ENCODE measurements at regions not wholly inside any gene's neighbourhood (a gene's known extent, or its start where the extent isn't known, plus 50 kb on each side); places are given as distances from the start of the nearest gene placed in this dataset.

- no peak for TF ChIP-seq CTCF (IDR thresholded peaks at IDR 0.05)
- TF ChIP-seq POLR2A (IDR thresholded peaks at IDR 0.05), result no peak
Measured at GRCh38 chr2:12155303-12156051, 409.0 kb downstream of the LPIN1 start.
